Neuronal stem cell (in vitro differentiated cells): ENCODE measurements at regions not wholly inside any gene's neighbourhood (a gene's known extent, or its start where the extent isn't known, plus 50 kb on each side); places are given as distances from the start of the nearest gene placed in this dataset.

Experiments used
- DNase-seq: peaks from one replicate; pipeline ENCODE4 v3.0.0-alpha.2; 2013; ENCODE audit warnings: low spot score
- H2AFZ ChIP-seq: one replicate; pipeline ENCODE4 v1.6.1; 2013; ENCODE audit warnings: mild to moderate bottlenecking, low read length, inconsistent platforms
- H2AK5ac ChIP-seq: 2 replicates; pipeline ENCODE4 v1.6.1; 2013; ENCODE audit warnings: low read depth, mild to moderate bottlenecking, inconsistent platforms, low read length, moderate library complexity, mixed read lengths
- H2BK120ac ChIP-seq: 2 replicates; pipeline ENCODE4 v1.6.1; 2013; ENCODE audit warnings: low read depth, mild to moderate bottlenecking, inconsistent platforms, low read length, moderate library complexity, mixed read lengths
- H2BK12ac ChIP-seq: one replicate; pipeline ENCODE4 v1.6.1; 2013; ENCODE audit warnings: low read length, inconsistent platforms
- H2BK15ac ChIP-seq: 2 replicates; pipeline ENCODE4 v1.6.1; 2013; ENCODE audit warnings: mild to moderate bottlenecking, low read length, inconsistent platforms, mixed read lengths
- H2BK5ac ChIP-seq: one replicate; pipeline ENCODE4 v1.6.1; 2013; ENCODE audit warnings: inconsistent platforms, mild to moderate bottlenecking, low read length, moderate library complexity
- H3K14ac ChIP-seq: one replicate; pipeline ENCODE4 v1.6.1; 2013; ENCODE audit warnings: low read length, inconsistent platforms
- H3K18ac ChIP-seq: 2 replicates; pipeline ENCODE4 v1.6.1; 2013; ENCODE audit warnings: low read length, inconsistent platforms
- H3K23ac ChIP-seq: 2 replicates; pipeline ENCODE4 v1.6.1; 2013; ENCODE audit warnings: low read depth, mild to moderate bottlenecking, mixed read lengths, low read length, inconsistent platforms; ENCODE audit not compliant: poor library complexity
- H3K27ac ChIP-seq: replicated peaks from 3 replicates; pipeline ENCODE4 v1.5.1; 2013; ENCODE audit warnings: low read length, inconsistent platforms
- H3K27me3 ChIP-seq, 3 experiments: 2 replicates each; pipeline ENCODE4 v1.6.1; 2013; ENCODE audit warnings: low read length in 3 of 3, mild to moderate bottlenecking in 2 of 3, inconsistent platforms in 1 of 3, low read depth in 1 of 3, mixed read lengths in 1 of 3, moderate library complexity in 1 of 3; ENCODE audit not compliant: control insufficient read depth in 3 of 3, insufficient read depth in 3 of 3
- H3K36me3 ChIP-seq, 2 donors: replicated peaks in 1 of 2; 2 replicates each; pipeline ENCODE4 v1.6.1; 2013; ENCODE audit warnings: low read length in 2 of 2; ENCODE audit not compliant: control insufficient read depth in 2 of 2, insufficient read depth in 2 of 2
- H3K4ac ChIP-seq: 2 replicates; pipeline ENCODE4 v1.6.1; 2013; ENCODE audit warnings: inconsistent platforms, mild to moderate bottlenecking, low read length, moderate library complexity
- H3K4me1 ChIP-seq, 2 donors: 1 replicate in 1 of 2; 2 replicates in 1 of 2; pipeline ENCODE4 v1.6.1; 2013; ENCODE audit warnings: low read length in 2 of 2, low read depth in 1 of 2; ENCODE audit not compliant: control insufficient read depth in 2 of 2, insufficient read depth in 1 of 2
- H3K4me2 ChIP-seq: one replicate; pipeline ENCODE4 v1.6.1; 2013; ENCODE audit warnings: mild to moderate bottlenecking, low read length, inconsistent platforms; ENCODE audit not compliant: insufficient read depth, poor library complexity, severe bottlenecking
- H3K4me3 ChIP-seq, 2 donors: 2 replicates each; pipeline ENCODE4 v1.5.1; 2013; ENCODE audit warnings: low read length in 2 of 2, mild to moderate bottlenecking in 2 of 2, inconsistent platforms in 1 of 2, moderate library complexity in 1 of 2
- H3K79me1 ChIP-seq: one replicate; pipeline ENCODE4 v1.6.1; 2013; ENCODE audit warnings: low read depth, mild to moderate bottlenecking, inconsistent platforms, low read length, moderate library complexity
- H3K9ac ChIP-seq: one replicate; pipeline ENCODE4 v1.6.1; 2013; ENCODE audit warnings: mild to moderate bottlenecking, low read depth, low read length, inconsistent platforms; ENCODE audit not compliant: poor library complexity
- H3K9me3 ChIP-seq, 2 donors: replicated peaks in 1 of 2; 2 replicates each; pipeline versions ENCODE3 to v1.6.1; 2013; ENCODE audit warnings: low read length in 2 of 2, mild to moderate bottlenecking in 2 of 2, inconsistent platforms in 1 of 2, low read depth in 1 of 2, mixed read lengths in 1 of 2, moderate library complexity in 1 of 2; ENCODE audit not compliant: control insufficient read depth in 2 of 2, insufficient read depth in 1 of 2
- H4K8ac ChIP-seq: one replicate; pipeline ENCODE4 v1.6.1; 2013; ENCODE audit warnings: low read depth, mild to moderate bottlenecking, inconsistent platforms, low read length, moderate library complexity
- H4K91ac ChIP-seq: one replicate; pipeline ENCODE4 v1.6.1; 2013; ENCODE audit warnings: low read length, low read depth, mild to moderate bottlenecking, inconsistent platforms; ENCODE audit not compliant: poor library complexity
- WGBS, 2 donors: extraction: QIAGEN DNeasy Blood & Tissue Kit; methylation state at CpG; one replicate each; pipeline ENCODE4 v1.1.7; 2013; ENCODE audit warnings: missing lambda C conversion rate in 2 of 2, mixed read lengths in 1 of 2; ENCODE audit not compliant: insufficient read length in 2 of 2, insufficient replicate concordance in 1 of 2; ENCODE audit errors: extremely low coverage in 2 of 2; 5-methylcytosine and 5-hydroxymethylcytosine counted together

DNA sequence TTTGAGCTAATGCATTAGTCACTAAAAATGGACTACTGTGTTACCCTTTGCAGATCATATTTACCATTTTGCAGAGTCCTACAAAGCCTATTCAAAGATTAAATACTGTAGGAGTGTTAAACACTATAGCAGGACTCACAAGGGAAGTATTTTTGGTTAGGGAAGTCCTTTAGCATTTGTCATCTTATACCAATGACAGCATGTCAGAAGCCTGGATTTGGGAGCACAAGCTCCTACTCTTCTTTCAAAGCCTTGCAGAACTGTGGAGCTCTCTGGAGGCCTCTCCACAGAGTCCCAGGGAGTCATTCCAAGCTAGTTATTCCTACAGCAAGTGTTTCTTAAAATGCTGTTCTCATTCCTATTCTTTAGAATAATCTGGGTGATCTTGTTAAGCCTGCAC lies 288.8 kb downstream of the PIK3R1 start:
- Histone ChIP-seq H2BK15ac (no peak overlapping the region), H3K23ac (no peak overlapping the region), H4K91ac (no peak overlapping the region), H3K4me2 (no peak overlapping the region), H3K9ac (no peak overlapping the region), H2AK5ac (no peak overlapping the region), H3K4me1 (peaks cover 0 to 9% of the 10 kb centered on the region in 2 donors), H4K8ac (no peak overlapping the region), H2BK5ac (no peak overlapping the region), H3K18ac (no peak overlapping the region), H3K79me1 (no peaks in the 10 kb centered on the region), H2BK12ac (no peak overlapping the region), H3K27me3 (no peaks in the 10 kb centered on the region), H3K4me3 (no peak overlapping the region), H2BK120ac (no peak overlapping the region), H2AFZ (no peak overlapping the region), H3K36me3 (no peaks in the 10 kb centered on the region), H3K4ac (no peak overlapping the region), H3K27ac (no peak overlapping the region), H3K14ac (no peak overlapping the region), H3K9me3 (no peaks in the 10 kb centered on the region)
- no peak for DNase-seq

DNA sequence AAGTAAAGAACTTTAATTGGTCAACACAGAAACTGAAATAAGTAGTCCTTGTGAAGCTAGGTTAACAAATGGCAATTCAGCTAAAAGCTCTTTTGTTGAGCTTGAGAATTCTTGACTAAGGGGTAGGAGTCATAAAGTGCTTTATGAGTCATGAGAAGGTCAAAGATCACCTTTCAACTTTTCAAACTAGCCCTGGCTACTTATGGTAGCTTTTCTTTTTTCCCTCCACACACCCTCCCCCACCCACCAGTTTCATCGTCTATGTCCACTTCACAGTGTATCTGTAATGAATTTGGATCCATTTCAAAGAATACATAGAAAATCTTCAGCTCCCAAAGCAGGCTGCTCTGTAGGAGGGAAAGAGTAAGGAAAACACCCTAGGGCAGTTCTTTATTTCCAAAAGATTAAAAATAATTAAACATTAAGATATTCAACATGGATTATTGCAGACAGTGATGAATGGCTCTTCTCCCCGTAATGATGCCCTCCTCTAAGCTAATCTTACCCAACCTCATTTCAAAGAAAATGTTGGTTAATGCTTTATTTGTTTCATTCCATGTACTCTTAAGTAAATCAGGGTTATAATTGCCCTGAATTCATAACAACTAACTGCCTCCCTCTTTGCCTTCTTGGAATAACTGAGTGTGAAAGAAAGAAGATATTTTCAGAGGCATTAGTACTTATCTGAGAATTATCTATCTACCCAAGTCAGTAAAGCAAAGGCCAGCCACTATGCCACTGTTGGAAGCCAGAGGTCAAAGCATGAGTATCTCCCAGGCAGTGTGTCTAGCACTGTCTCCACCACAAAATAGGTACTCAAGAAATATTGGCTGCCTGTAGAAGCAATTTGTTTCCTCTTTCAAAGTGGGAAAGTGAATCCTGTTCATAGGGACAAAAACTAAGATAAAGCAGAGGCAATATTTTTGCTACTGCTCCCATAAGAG lies 290.6 kb downstream of the PIK3R1 start:
- no peak overlapping the region for H3K4me2 ChIP-seq
- no peak overlapping the region for H2BK120ac ChIP-seq
- no peak overlapping the region for H3K4ac ChIP-seq
- no peak overlapping the region for H2BK15ac ChIP-seq
- WGBS, 2 donors: no CpG with 5 or more reads among the region's 2 CpGs
- peak; percentile 1 for DNase-seq
- H3K36me3 ChIP-seq: no peaks in the 10 kb centered on the region
- no peak overlapping the region for H3K18ac ChIP-seq
- no peak overlapping the region for H4K8ac ChIP-seq
- H3K14ac ChIP-seq: no peak overlapping the region
- no peak overlapping the region for H2BK5ac ChIP-seq
- no peak overlapping the region for H3K23ac ChIP-seq
- no peak overlapping the region for H3K27ac ChIP-seq
- no peak overlapping the region for H4K91ac ChIP-seq
- no peak overlapping the region for H3K4me3 ChIP-seq
- no peaks in the 10 kb centered on the region for H3K27me3 ChIP-seq
- no peaks in the 10 kb centered on the region for H3K9me3 ChIP-seq
- no peaks in the 10 kb centered on the region for H3K79me1 ChIP-seq
- H2AFZ ChIP-seq: no peak overlapping the region
- no peak overlapping the region for H2AK5ac ChIP-seq
- no peak overlapping the region for H3K9ac ChIP-seq
- peaks cover 0 to 9% of the 10 kb centered on the region in 2 donors for H3K4me1 ChIP-seq
- H2BK12ac ChIP-seq: no peak overlapping the region

DNA sequence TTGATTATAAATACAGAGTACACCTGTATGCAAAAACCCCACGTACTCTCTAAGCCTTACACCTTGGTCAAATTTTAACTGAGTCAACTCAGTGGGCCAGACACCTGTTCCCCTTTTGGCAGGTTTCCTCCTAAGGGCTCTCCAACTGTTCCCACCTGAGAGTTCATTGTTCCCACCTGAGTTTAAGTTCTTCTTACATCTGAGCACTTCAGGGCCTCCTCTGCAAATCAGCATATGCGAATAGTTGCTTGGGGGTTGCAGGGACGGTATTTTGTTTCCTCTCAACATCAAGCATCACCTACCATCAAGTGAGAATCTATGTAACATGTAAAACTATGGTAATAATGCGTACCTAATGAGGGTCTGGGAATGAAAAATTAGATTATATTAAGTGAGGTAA lies 300.0 kb downstream of the PIK3R1 start:
- H2BK120ac ChIP-seq: no peak overlapping the region
- H3K36me3 ChIP-seq: no peaks in the 10 kb centered on the region
- no peak overlapping the region for H2AK5ac ChIP-seq
- no peak overlapping the region for H2BK12ac ChIP-seq
- H3K4me3 ChIP-seq: no peak overlapping the region
- H2BK5ac ChIP-seq: no peak overlapping the region
- H4K8ac ChIP-seq: no peak overlapping the region
- no peak overlapping the region for H3K9ac ChIP-seq
- no peak overlapping the region for H3K4me2 ChIP-seq
- no peak overlapping the region for H3K23ac ChIP-seq
- H3K27ac ChIP-seq: no peak overlapping the region
- WGBS, 2 donors: no CpG with 5 or more reads among the region's 4 CpGs
- H3K9me3 ChIP-seq: no peaks in the 10 kb centered on the region
- no peak overlapping the region for H2AFZ ChIP-seq
- H3K4me1 ChIP-seq: no peaks in the 10 kb centered on the region
- H3K79me1 ChIP-seq: no peaks in the 10 kb centered on the region
- no peak for DNase-seq
- H3K27me3 ChIP-seq: no peaks in the 10 kb centered on the region
- no peak overlapping the region for H4K91ac ChIP-seq
- H2BK15ac ChIP-seq: no peak overlapping the region
- H3K18ac ChIP-seq: no peak overlapping the region
- H3K4ac ChIP-seq: no peak overlapping the region
- no peak overlapping the region for H3K14ac ChIP-seq

DNA sequence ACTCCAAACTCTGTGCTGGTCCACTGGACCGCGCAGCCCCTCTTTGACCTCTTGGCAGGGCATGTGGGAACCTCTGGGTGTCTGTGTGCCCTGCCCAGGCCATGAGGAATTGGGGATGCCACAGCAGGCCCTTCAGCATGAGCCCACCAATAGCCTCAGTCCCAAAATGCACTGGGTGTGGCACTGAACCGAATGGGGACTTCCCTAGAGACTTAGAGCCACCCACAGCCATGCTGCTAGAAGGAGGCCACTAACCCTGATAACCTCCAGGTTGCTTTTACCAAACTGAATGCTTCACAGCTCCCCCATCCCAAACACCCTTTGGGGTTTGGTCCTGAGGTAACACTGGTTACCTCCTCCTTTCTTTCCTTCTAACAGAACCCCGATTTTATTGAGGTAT lies 302.7 kb downstream of the PIK3R1 start:
- H2BK12ac ChIP-seq: no peak overlapping the region
- no peak overlapping the region for H3K27ac ChIP-seq
- no peak overlapping the region for H2BK15ac ChIP-seq
- no peak overlapping the region for H3K23ac ChIP-seq
- H3K4me1 ChIP-seq: no peaks in the 10 kb centered on the region
- no peak overlapping the region for H2BK120ac ChIP-seq
- H3K9me3 ChIP-seq: no peaks in the 10 kb centered on the region
- H3K4me2 ChIP-seq: no peak overlapping the region
- H2AFZ ChIP-seq: no peak overlapping the region
- no peak overlapping the region for H4K91ac ChIP-seq
- no peak overlapping the region for H3K4me3 ChIP-seq
- no peak overlapping the region for H3K18ac ChIP-seq
- no peaks in the 10 kb centered on the region for H3K79me1 ChIP-seq
- no peak overlapping the region for H4K8ac ChIP-seq
- no peaks in the 10 kb centered on the region for H3K27me3 ChIP-seq
- no peak overlapping the region for H2BK5ac ChIP-seq
- no CpG with 5 or more reads among the region's 4 CpGs for WGBS, 2 donors
- no peak overlapping the region for H3K9ac ChIP-seq
- H3K36me3 ChIP-seq: no peaks in the 10 kb centered on the region
- no peak for DNase-seq
- H3K14ac ChIP-seq: no peak overlapping the region
- no peak overlapping the region for H2AK5ac ChIP-seq
- H3K4ac ChIP-seq: no peak overlapping the region
